Epithelial cell of esophagus (primary cell): ENCODE measurements at regions not wholly inside any gene's neighbourhood (a gene's known extent, or its start where the extent isn't known, plus 50 kb on each side); places are given as distances from the start of the nearest gene placed in this dataset.

ENCODE experiments used
- DNase-seq: peaks from one replicate; pipeline ENCODE4 v3.0.0; 2010; ENCODE audit warnings: low read depth
- H3K4me3 ChIP-seq: 2 replicates; pipeline ENCODE4 v1.5.1; 2011; ENCODE audit warnings: mild to moderate bottlenecking, low read length, control low read depth
- CTCF ChIP-seq: IDR thresholded peaks from 2 replicates; pipeline ENCODE4 v1.5.1; 2011; ENCODE audit warnings: low read depth, mild to moderate bottlenecking, low read length, control low read depth, inconsistent platforms; ENCODE audit not compliant: insufficient read depth; ENCODE audit errors: missing control alignments

GRCh38 chr3:5517921-5518320 is 330.4 kb downstream of the EDEM1 start:
- DNase-seq = no peak
- H3K4me3 ChIP-seq = no peak overlapping the region
- TF ChIP-seq CTCF = no peak

GRCh38 chr3:5520237-5520636 is 332.7 kb downstream of the EDEM1 start:
- no peak overlapping the region for H3K4me3 ChIP-seq
- no peak for DNase-seq
- no peak for TF ChIP-seq CTCF

- DNase-seq = no peak
- no peak for TF ChIP-seq CTCF
- H3K4me3 ChIP-seq = no peak overlapping the region
Measured at GRCh38 chr3:5523125-5523524, 335.6 kb downstream of the EDEM1 start.

- no peak for DNase-seq
- no peak for TF ChIP-seq CTCF
- no peak overlapping the region for H3K4me3 ChIP-seq
Measured at GRCh38 chr3:5531039-5531438, 343.5 kb downstream of the EDEM1 start.

GRCh38 chr3:5531741-5532290 is 344.3 kb downstream of the EDEM1 start:
- no peak for DNase-seq
- H3K4me3 ChIP-seq = no peak overlapping the region
- no peak for TF ChIP-seq CTCF

- no peak overlapping the region for H3K4me3 ChIP-seq
- no peak for DNase-seq
- no peak for TF ChIP-seq CTCF
Measured at GRCh38 chr3:5540532-5540931, 353.0 kb downstream of the EDEM1 start.

GRCh38 chr3:5542472-5542871 is 355.0 kb downstream of the EDEM1 start:
- no peak for DNase-seq
- H3K4me3 ChIP-seq = no peak overlapping the region
- no peak for TF ChIP-seq CTCF
